IMR-90 (cell line): ENCODE measurements at regions not wholly inside any gene's neighbourhood (a gene's known extent, or its start where the extent isn't known, plus 50 kb on each side); places are given as distances from the start of the nearest gene placed in this dataset.

Source experiments
- ATAC-seq: fragments of 200-7000 bp; cut with Tn5 transposase; 2 replicates; pipeline ENCODE4 v1.9.1; 2020; ENCODE audit warnings: low read depth, mild to moderate bottlenecking, moderate library complexity
- BruUV-seq: library from RNA; stranded (reverse); fragments of 400-500 nt; replicated peaks from 2 replicates; lab custom pipeline; 2021; lab: Mats Ljungman, UMichigan
- CTCF ChIA-PET: fragments of 300-600 bp; formaldehyde crosslinking; extraction: SDS; loops from one replicate; lab custom pipeline; 2021; ENCODE audit warnings: antibody characterized with exemption; lab: Yijun Ruan, JAX
- POLR2A ChIA-PET: fragments of 300-600 bp; sonication (Branson Sonifier 250); formaldehyde crosslinking; loops from one replicate; lab custom pipeline; 2022; ENCODE audit warnings: antibody characterized with exemption; ENCODE audit not compliant: unreplicated experiment; lab: Charles Lee
- DNase-seq: peaks from one replicate; pipeline ENCODE4 v3.0.0; 2013
- H2AFZ ChIP-seq: replicated peaks from 2 replicates; pipeline ENCODE3; 2013; ENCODE audit warnings: low read length, mild to moderate bottlenecking; ENCODE audit not compliant: poor library complexity
- H2AK5ac ChIP-seq: 2 replicates; pipeline ENCODE4 v1.6.1; 2013; ENCODE audit warnings: low read depth, low read length, inconsistent platforms
- H2AK9ac ChIP-seq: replicated peaks from 2 replicates; pipeline ENCODE3; 2013; ENCODE audit warnings: mild to moderate bottlenecking, low read depth, low read length, moderate library complexity; ENCODE audit not compliant: poor library complexity
- H2BK120ac ChIP-seq: 2 replicates; pipeline ENCODE4 v1.6.1; 2013; ENCODE audit warnings: low read depth, low read length, inconsistent platforms
- H2BK15ac ChIP-seq: 3 replicates; pipeline ENCODE4 v1.6.1; 2013; ENCODE audit warnings: low read depth, low read length, inconsistent platforms
- H2BK20ac ChIP-seq: 2 replicates; pipeline ENCODE4 v1.6.1; 2013; ENCODE audit warnings: low read depth, mild to moderate bottlenecking, inconsistent platforms, low read length, moderate library complexity
- H2BK5ac ChIP-seq: 2 replicates; pipeline ENCODE4 v1.6.1; 2013; ENCODE audit warnings: mild to moderate bottlenecking, low read depth, low read length, inconsistent platforms; ENCODE audit not compliant: poor library complexity, severe bottlenecking
- H3K14ac ChIP-seq: replicated peaks from 2 replicates; pipeline ENCODE4 v1.6.1; 2013; ENCODE audit warnings: low read depth, low read length, inconsistent platforms
- H3K18ac ChIP-seq: 2 replicates; pipeline ENCODE4 v1.6.1; 2013; ENCODE audit warnings: low read depth, low read length, control low read depth
- H3K23ac ChIP-seq: 2 replicates; pipeline ENCODE4 v1.6.1; 2013; ENCODE audit warnings: low read depth, low read length, inconsistent platforms
- H3K27ac ChIP-seq: 2 replicates; pipeline ENCODE4 v1.5.1; 2013; ENCODE audit warnings: mild to moderate bottlenecking, control low read depth, low read length; ENCODE audit not compliant: insufficient read depth
- H3K27me3 ChIP-seq: 2 replicates; pipeline ENCODE4 v1.6.1; 2013; ENCODE audit warnings: low read length; ENCODE audit not compliant: control insufficient read depth, insufficient read depth
- H3K36me3 ChIP-seq: 2 replicates; pipeline ENCODE4 v1.6.1; 2013; ENCODE audit warnings: low read length, mixed read lengths; ENCODE audit not compliant: control insufficient read depth, insufficient read depth
- H3K4ac ChIP-seq: 2 replicates; pipeline ENCODE4 v1.6.1; 2013; ENCODE audit warnings: low read depth, low read length, inconsistent platforms
- H3K4me1 ChIP-seq: 2 replicates; pipeline ENCODE4 v1.6.1; 2013; ENCODE audit warnings: low read length, mixed read lengths; ENCODE audit not compliant: control insufficient read depth, insufficient read depth
- H3K4me2 ChIP-seq: 2 replicates; pipeline ENCODE4 v1.6.1; 2013; ENCODE audit warnings: low read depth, mild to moderate bottlenecking, control low read depth, low read length, moderate library complexity
- H3K4me3 ChIP-seq: 2 replicates; pipeline ENCODE4 v1.5.1; 2013; ENCODE audit warnings: low read depth, mild to moderate bottlenecking, control low read depth, low read length, moderate library complexity; ENCODE audit not compliant: insufficient read depth
- H3K56ac ChIP-seq: 2 replicates; pipeline ENCODE4 v1.6.1; 2013; ENCODE audit warnings: low read length, inconsistent platforms; ENCODE audit not compliant: insufficient read depth; ENCODE audit errors: extremely low read depth
- H3K79me1 ChIP-seq, 2 experiments: 2 replicates each; pipeline ENCODE4 v1.6.1; 2013; ENCODE audit warnings: low read length in 2 of 2, inconsistent platforms in 1 of 2, low read depth in 1 of 2
- H3K9ac ChIP-seq: 2 replicates; pipeline ENCODE4 v1.6.1; 2013; ENCODE audit warnings: low read depth, low read length, control low read depth
- H3K9me1 ChIP-seq: 2 replicates; pipeline ENCODE4 v1.6.1; 2013; ENCODE audit warnings: low read length, inconsistent platforms; ENCODE audit not compliant: insufficient read depth
- H3K9me3 ChIP-seq: 2 replicates; pipeline ENCODE4 v1.6.1; 2013; ENCODE audit warnings: low read length; ENCODE audit not compliant: control insufficient read depth, insufficient read depth
- H4K20me1 ChIP-seq: 2 replicates; pipeline ENCODE4 v1.6.1; 2013; ENCODE audit warnings: low read length, inconsistent platforms; ENCODE audit not compliant: insufficient read depth
- H4K5ac ChIP-seq: 2 replicates; pipeline ENCODE4 v1.6.1; 2013; ENCODE audit warnings: mild to moderate bottlenecking, low read depth, low read length, control low read depth
- H4K8ac ChIP-seq, 2 experiments: 2 replicates each; pipeline ENCODE4 v1.6.1; 2013; ENCODE audit warnings: low read depth in 2 of 2, low read length in 2 of 2, control low read depth in 1 of 2, inconsistent platforms in 1 of 2
- H4K91ac ChIP-seq: 2 replicates; pipeline ENCODE4 v1.6.1; 2013; ENCODE audit warnings: low read depth, low read length, inconsistent platforms; ENCODE audit not compliant: insufficient read depth
- BHLHE40 ChIP-seq: fragments of 150-350 bp; IDR thresholded peaks from 2 replicates; pipeline ENCODE4 v1.6.1; 2016; ENCODE audit warnings: mild to moderate bottlenecking, low read depth, low read length
- CEBPB ChIP-seq: IDR thresholded peaks from 2 replicates; pipeline ENCODE4 v1.6.1; 2012; ENCODE audit warnings: low read depth, low read length, improper control_type of control experiment
- CHD1 ChIP-seq: IDR thresholded peaks from 2 replicates; pipeline ENCODE4 v1.6.1; 2012; ENCODE audit warnings: low read depth, low read length, improper control_type of control experiment
- CTCF ChIP-seq: conservative IDR thresholded peaks from 2 replicates; pipeline ENCODE4 v1.5.1; 2012; ENCODE audit warnings: mild to moderate bottlenecking, low read depth, low read length, improper control_type of control experiment
- ELK1 ChIP-seq: fragments of 150-350 bp; IDR thresholded peaks from 2 replicates; pipeline ENCODE4 v1.6.1; 2016; ENCODE audit warnings: low read depth, mild to moderate bottlenecking, low read length, moderate library complexity, borderline replicate concordance
- FOS ChIP-seq: fragments of 150-350 bp; IDR thresholded peaks from 2 replicates; pipeline ENCODE4 v1.6.1; 2016; ENCODE audit warnings: low read depth, low read length
- MAFK ChIP-seq: IDR thresholded peaks from 2 replicates; pipeline ENCODE4 v1.6.1; 2012; ENCODE audit warnings: low read depth, low read length, improper control_type of control experiment
- MAZ ChIP-seq: IDR thresholded peaks from 2 replicates; pipeline ENCODE4 v1.6.1; 2012; ENCODE audit warnings: low read depth, mild to moderate bottlenecking, low read length, improper control_type of control experiment, moderate library complexity, borderline replicate concordance
- MXI1 ChIP-seq: IDR thresholded peaks from 2 replicates; pipeline ENCODE4 v1.6.1; 2012; ENCODE audit warnings: low read depth, mild to moderate bottlenecking, low read length, moderate library complexity, borderline replicate concordance
- NFE2L2 ChIP-seq: fragments of 150-350 bp; IDR thresholded peaks from 2 replicates; pipeline ENCODE4 v1.6.1; 2016; ENCODE audit warnings: low read depth, mild to moderate bottlenecking, low read length
- POLR2A ChIP-seq: IDR thresholded peaks from 2 replicates; pipeline ENCODE4 v1.6.1; 2012; ENCODE audit warnings: mild to moderate bottlenecking, low read depth, low read length
- RAD21 ChIP-seq: IDR thresholded peaks from 2 replicates; pipeline ENCODE4 v1.6.1; 2012; ENCODE audit warnings: low read length, improper control_type of control experiment
- RCOR1 ChIP-seq: IDR thresholded peaks from 2 replicates; pipeline ENCODE4 v1.6.1; 2012; ENCODE audit warnings: mild to moderate bottlenecking, low read length, improper control_type of control experiment; ENCODE audit not compliant: insufficient replicate concordance
- RFX5 ChIP-seq: IDR thresholded peaks from 2 replicates; pipeline ENCODE4 v1.8.0; 2012; ENCODE audit warnings: low read depth, mild to moderate bottlenecking, low read length, moderate library complexity
- USF2 ChIP-seq: fragments of 150-350 bp; IDR thresholded peaks from 2 replicates; pipeline ENCODE4 v1.6.1; 2017; ENCODE audit warnings: mild to moderate bottlenecking, antibody characterized with exemption, low read length, low read depth
- WGBS, 2 experiments: methylation state at CpG; one replicate each; pipeline versions ENCODE4 v1.1.5 to v1.1.7; 2013; ENCODE audit warnings: missing lambda C conversion rate in 2 of 2; ENCODE audit not compliant: insufficient read length in 1 of 2; ENCODE audit errors: extremely low coverage in 2 of 2; 5-methylcytosine and 5-hydroxymethylcytosine counted together
- dilution Hi-C: fragments of 300-500 bp; cut with HindIII; formaldehyde crosslinking; loops from one replicate; pipeline ENCODE4 v1.14.3; 2018; ENCODE audit warnings: low sequenced_read_pairs; ENCODE audit not compliant: unreplicated experiment
- in situ Hi-C: fragments of 300-500 bp; cut with MboI; formaldehyde crosslinking; loops from 3 replicates; pipeline ENCODE4 v1.14.3; 2019; ENCODE audit warnings: low sequenced_read_pairs, inconsistent platforms, mixed read lengths
- intact Hi-C: fragments of 100-400 bp; cut with micrococcal nuclease; formaldehyde crosslinking; loops from 2 replicates; pipeline ENCODE4 v1.10.0; 2022

DNA sequence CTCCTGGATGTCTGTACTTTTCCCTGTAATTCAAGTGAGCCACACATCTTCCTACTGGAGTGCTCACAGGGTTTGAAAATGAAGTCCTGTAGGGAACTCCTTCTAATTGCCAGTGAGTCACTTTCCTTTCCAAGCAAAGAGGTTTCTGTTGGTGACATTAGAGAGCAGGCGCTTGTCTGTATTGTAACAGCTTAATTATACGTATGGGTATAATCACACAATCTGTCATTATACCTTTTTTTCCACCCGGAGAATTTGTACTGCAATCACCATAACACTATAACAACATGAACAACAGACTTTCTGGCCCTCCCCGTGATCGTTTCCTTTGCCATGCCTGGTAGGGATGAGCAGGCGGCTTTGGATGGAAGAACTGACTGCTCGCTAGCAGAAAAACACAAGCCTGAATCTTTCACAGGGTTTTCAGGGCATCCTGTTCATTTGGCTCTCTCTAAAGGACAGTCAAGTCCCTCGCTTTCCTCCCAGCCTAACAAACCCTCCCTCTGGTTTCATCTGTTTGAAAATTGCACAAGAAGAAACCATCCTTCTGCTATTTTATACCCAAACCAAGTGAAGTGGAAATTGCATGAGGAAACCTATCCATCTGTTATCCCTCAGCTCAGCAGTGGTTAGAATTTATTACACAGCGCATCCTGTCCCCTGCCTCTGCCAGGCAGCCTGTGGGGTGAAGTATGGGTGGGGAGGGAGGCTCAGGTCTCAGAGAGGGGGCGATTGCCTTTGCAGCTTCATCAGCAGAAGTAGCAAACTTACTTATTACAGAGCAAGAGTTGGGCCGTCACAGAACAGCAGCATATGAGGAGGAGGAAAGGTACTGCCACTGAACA, 307.0 kb upstream of the TLE4 start:
- no peak overlapping the region for H3K9ac ChIP-seq
- H3K27me3 ChIP-seq, result peaks cover 2% of the 10 kb centered on the region; the same call in 1 of the 2 replicates
- no peak overlapping the region for H3K18ac ChIP-seq
- in situ Hi-C loops (no loop called here), intact Hi-C loops (no loop called here), dilution Hi-C loops (no loop called here)
- no peak overlapping the region for H4K91ac ChIP-seq
- no peak overlapping the region for H3K27ac ChIP-seq
- ATAC-seq, result no peak
- peaks cover 1% of the 10 kb centered on the region; the same call in 1 of the 2 replicates for H3K9me3 ChIP-seq
- no peak for DNase-seq
- no peak for TF ChIP-seq RFX5
- TF ChIP-seq RAD21, result no peak
- no peak for TF ChIP-seq USF2
- TF ChIP-seq BHLHE40, result no peak
- no peak for TF ChIP-seq ELK1
- no peak for TF ChIP-seq MAZ
- TF ChIP-seq MAFK, result no peak
- no peak for TF ChIP-seq CTCF
- no peak for TF ChIP-seq CHD1
- no peak for TF ChIP-seq FOS
- TF ChIP-seq NFE2L2, result no peak
- no peak for TF ChIP-seq RCOR1
- no peak for TF ChIP-seq MXI1
- no peak for TF ChIP-seq CEBPB
- TF ChIP-seq POLR2A, result no peak
- 0 out of 2 replicates have a peak overlapping the region, but pooled peaks have one; percentile 6 for H3K14ac ChIP-seq
- H2AK9ac ChIP-seq, result no peak overlapping the region
- H3K79me1 ChIP-seq, result no peaks in the 10 kb centered on the region
- H2BK5ac ChIP-seq, result no peak overlapping the region
- H3K36me3 ChIP-seq, result no peaks in the 10 kb centered on the region
- no peak overlapping the region for H2BK15ac ChIP-seq
- H2AK5ac ChIP-seq, result no peak overlapping the region
- H4K8ac ChIP-seq, result no peak overlapping the region
- no peak overlapping the region for H4K5ac ChIP-seq
- BruUV-seq, result no TSS peak
- ChIA-PET CTCF (no interaction called here), POLR2A (no interaction called here)
- no peak overlapping the region for H2BK120ac ChIP-seq
- H3K56ac ChIP-seq, result no peak overlapping the region
- no peaks in the 10 kb centered on the region; the same call in 1 of the 2 replicates for H3K4me1 ChIP-seq
- no peak overlapping the region for H3K23ac ChIP-seq
- no peak overlapping the region for H3K4me2 ChIP-seq
- WGBS, 2 experiments, result 64% methylated on average over 2 of the region's 11 CpGs; no CpG with 5 or more reads in 1 of the 2 experiments
- H4K20me1 ChIP-seq, result no peaks in the 10 kb centered on the region
- no peak overlapping the region for H3K4ac ChIP-seq
- H3K4me3 ChIP-seq, result no peak overlapping the region
- H2BK20ac ChIP-seq, result no peak overlapping the region
- H2AFZ ChIP-seq, result peak overlapping the region; percentile 66
- H3K9me1 ChIP-seq, result no peaks in the 10 kb centered on the region
